Endothelial cell of umbilical vein (primary cell): ENCODE measurements at regions not wholly inside any gene's neighbourhood (a gene's known extent, or its start where the extent isn't known, plus 50 kb on each side); places are given as distances from the start of the nearest gene placed in this dataset.

ENCODE experiments used
- BruUV-seq: library from RNA; stranded (reverse); fragments of 400-500 nt; replicated peaks from 2 replicates; lab custom pipeline; 2021; lab: Mats Ljungman, UMichigan
- CTCF ChIA-PET: fragments of 300-600, 350-600 bp; sonication (Branson Sonifier 250); formaldehyde crosslinking; loops from one replicate; lab custom pipeline; 2021; ENCODE audit warnings: antibody characterized with exemption, inconsistent platforms; lab: Charles Lee
- POLR2A ChIA-PET: fragments of 300-600, 350-600 bp; sonication (Branson Sonifier 250); formaldehyde crosslinking; loops from one replicate; lab custom pipeline; 2021; ENCODE audit warnings: antibody characterized with exemption, inconsistent platforms; lab: Charles Lee
- DNase-seq: peaks from one replicate; pipeline ENCODE4 v3.0.0-alpha.2; 2011; ENCODE audit warnings: low read depth, low spot score
- FAIRE-seq: peaks from 2 replicates; lab custom pipeline; 2011; peaks lifted over from hg19 to GRCh38; lab: Jason Lieb, UNC
- H2AFZ ChIP-seq: 2 replicates; pipeline ENCODE4 v1.6.0; 2012; ENCODE audit warnings: low read depth, low read length, control low read depth, inconsistent platforms
- H3K27ac ChIP-seq: 2 replicates; pipeline ENCODE4 v1.5.1; 2011; ENCODE audit warnings: low read depth, mild to moderate bottlenecking, control low read depth, low read length, moderate library complexity; ENCODE audit not compliant: insufficient read depth
- H3K27me3 ChIP-seq, 2 experiments: 2 replicates each; pipeline versions ENCODE4 v1.6.0 to v1.6.1; 2011; ENCODE audit warnings: low read length in 2 of 2, mixed read lengths in 1 of 2; ENCODE audit not compliant: control insufficient read depth in 2 of 2, insufficient read depth in 2 of 2
- H3K36me3 ChIP-seq, 2 experiments: 2 replicates in 1 of 2; 3 replicates in 1 of 2; pipeline ENCODE4 v1.5.1; 2011; ENCODE audit warnings: low read length in 2 of 2, mild to moderate bottlenecking in 1 of 2, moderate library complexity in 1 of 2; ENCODE audit not compliant: control insufficient read depth in 2 of 2, insufficient read depth in 2 of 2; ENCODE audit errors: extremely low read depth in 1 of 2
- H3K4me1 ChIP-seq: 3 replicates; pipeline ENCODE4 v1.5.1; 2011; ENCODE audit warnings: mild to moderate bottlenecking, low read length; ENCODE audit not compliant: control insufficient read depth, insufficient read depth; ENCODE audit errors: extremely low read depth
- H3K4me2 ChIP-seq: 2 replicates; pipeline ENCODE4 v1.6.1; 2011; ENCODE audit warnings: low read length, control low read depth, mixed read lengths; ENCODE audit not compliant: insufficient read depth
- H3K4me3 ChIP-seq, 3 experiments: fragments of 200-600 bp in 1 of 3; sonication (generic), shearing (Covaris generic) in 1 of 3; replicated peaks in 1 of 3; 2 replicates each; pipeline ENCODE4 v1.5.1; 2011 to 2016; ENCODE audit warnings: control low read depth in 3 of 3, low read length in 3 of 3, mild to moderate bottlenecking in 2 of 3, inconsistent platforms in 1 of 3, low read depth in 1 of 3, moderate library complexity in 1 of 3; ENCODE audit not compliant: insufficient read depth in 1 of 3
- H3K79me2 ChIP-seq: 2 replicates; pipeline ENCODE4 v1.6.0; 2012; ENCODE audit warnings: low read length, inconsistent platforms; ENCODE audit not compliant: control insufficient read depth, insufficient read depth
- H3K9ac ChIP-seq: replicated peaks from 2 replicates; pipeline ENCODE3; 2011; ENCODE audit warnings: low read length, control low read depth; ENCODE audit not compliant: insufficient read depth; ENCODE audit errors: extremely low read depth
- H3K9me1 ChIP-seq: replicated peaks from 3 replicates; pipeline ENCODE4 v1.6.0; 2011; ENCODE audit warnings: mild to moderate bottlenecking, low read length; ENCODE audit not compliant: control insufficient read depth, insufficient read depth; ENCODE audit errors: extremely low read depth
- H3K9me3 ChIP-seq: replicated peaks from 2 replicates; pipeline ENCODE4 v1.5.1; 2012; ENCODE audit warnings: low read length, inconsistent platforms; ENCODE audit not compliant: control insufficient read depth, insufficient read depth
- H4K20me1 ChIP-seq: replicated peaks from 2 replicates; pipeline ENCODE3; 2011; ENCODE audit warnings: mild to moderate bottlenecking, low read length; ENCODE audit not compliant: control insufficient read depth, insufficient read depth; ENCODE audit errors: extremely low read depth
- CTCF ChIP-seq, 2 donors: IDR thresholded peaks; 1 replicate in 1 of 2; 2 replicates in 1 of 2; pipeline ENCODE4 v1.5.1; 2011; ENCODE audit warnings: low read length in 2 of 2, mild to moderate bottlenecking in 2 of 2, moderate library complexity in 2 of 2, control low read depth in 1 of 2, inconsistent platforms in 1 of 2, low read depth in 1 of 2; ENCODE audit not compliant: insufficient read depth in 1 of 2; ENCODE audit errors: extremely low read depth in 1 of 2
- EZH2 ChIP-seq: IDR thresholded peaks from 2 replicates; pipeline ENCODE4 v1.6.1; 2012; ENCODE audit warnings: borderline replicate concordance, low read depth, mild to moderate bottlenecking, moderate library complexity, low read length, inconsistent platforms; ENCODE audit not compliant: severe bottlenecking
- FOS ChIP-seq: IDR thresholded peaks from 2 replicates; pipeline ENCODE4 v1.6.1; 2011; ENCODE audit warnings: mild to moderate bottlenecking, low read length, moderate library complexity, borderline replicate concordance; ENCODE audit not compliant: insufficient read depth
- GATA2 ChIP-seq: IDR thresholded peaks from 2 replicates; pipeline ENCODE4 v1.7.0; 2011; ENCODE audit warnings: low read depth, mild to moderate bottlenecking, moderate library complexity, mixed read lengths, low read length; ENCODE audit not compliant: insufficient read length, insufficient read depth
- JUN ChIP-seq: IDR thresholded peaks from 2 replicates; pipeline ENCODE4 v1.6.1; 2011; ENCODE audit warnings: borderline replicate concordance, low read depth; ENCODE audit not compliant: insufficient read length, insufficient read depth
- MAX ChIP-seq: IDR thresholded peaks from 2 replicates; pipeline ENCODE4 v1.6.1; 2011; ENCODE audit not compliant: insufficient read depth, insufficient read length
- MYC ChIP-seq: IDR thresholded peaks from one replicate; pipeline ENCODE4 v1.6.1; 2011; ENCODE audit warnings: mild to moderate bottlenecking, low read depth, low read length
- POLR2A ChIP-seq: IDR thresholded peaks from 2 replicates; pipeline ENCODE4 v1.6.1; 2012; ENCODE audit warnings: low read depth, mild to moderate bottlenecking, control low read depth, low read length
- POLR2AphosphoS5 ChIP-seq: IDR thresholded peaks from 2 replicates; pipeline ENCODE4 v1.6.1; 2012; ENCODE audit warnings: low read depth, mild to moderate bottlenecking, control low read depth, low read length, moderate library complexity; ENCODE audit not compliant: insufficient read depth
- dilution Hi-C: fragments of 300-500 bp; cut with MboI; formaldehyde crosslinking; loops from one replicate; pipeline ENCODE4 v1.15.0; 2019; ENCODE audit warnings: low sequenced_read_pairs; ENCODE audit not compliant: extremely low pct_ligation_motif_present
- intact Hi-C: fragments of 100-400 bp; cut with micrococcal nuclease; formaldehyde crosslinking; loops from one replicate; pipeline ENCODE4 v1.10.0; 2022

- H3K4me2 ChIP-seq, result no peak overlapping the region
- no peak overlapping the region for H3K27ac ChIP-seq
- no peaks in the 10 kb centered on the region for H3K79me2 ChIP-seq
- no peaks in the 10 kb centered on the region for H3K9me3 ChIP-seq
- FAIRE-seq (no peak), DNase-seq (no peak)
- CTCF ChIA-PET, result interaction anchor here (1.6 kb wide), 1 partner anchor 214 kb away, joined by 3 read pairs; no protein-coding TSS in a partner anchor
- no peak overlapping the region for H3K9ac ChIP-seq
- BruUV-seq, result no TSS peak
- H4K20me1 ChIP-seq, result no peaks in the 10 kb centered on the region
- no peaks in the 10 kb centered on the region for H3K4me1 ChIP-seq
- no peak overlapping the region for H2AFZ ChIP-seq
- H3K36me3 ChIP-seq, result no peaks in the 10 kb centered on the region
- H3K27me3 ChIP-seq, result no peaks in the 10 kb centered on the region
- dilution Hi-C loops, result no loop called here
- POLR2A ChIA-PET, result no interaction called here
- no peaks in the 10 kb centered on the region for H3K9me1 ChIP-seq
- no peak for TF ChIP-seq MAX
- TF ChIP-seq MYC, result no peak
- no peak for TF ChIP-seq GATA2
- TF ChIP-seq JUN, result no peak
- no peak for TF ChIP-seq POLR2A
- no peak for TF ChIP-seq POLR2AphosphoS5
- TF ChIP-seq EZH2, result no peak
- no peak overlapping the region for H3K4me3 ChIP-seq
- intact Hi-C loops, result no loop called here
Measured at GRCh38 chrX:39476604-39477021, 621.1 kb downstream of the BCOR start.

GRCh38 chrX:39477031-39477761, 620.6 kb downstream of the BCOR start:
- no TSS peak for BruUV-seq
- intact Hi-C loops, result no loop called here
- CTCF ChIA-PET, result interaction anchor here (1.6 kb wide), 1 partner anchor 215 kb away, joined by 3 read pairs; no protein-coding TSS in a partner anchor
- no peak for FAIRE-seq
- Histone ChIP-seq H3K27me3 (no peaks in the 10 kb centered on the region), H4K20me1 (no peaks in the 10 kb centered on the region), H3K4me1 (no peaks in the 10 kb centered on the region), H3K9me3 (no peaks in the 10 kb centered on the region), H3K36me3 (no peaks in the 10 kb centered on the region), H3K9me1 (no peaks in the 10 kb centered on the region), H3K9ac (no peak overlapping the region), H2AFZ (no peak overlapping the region), H3K4me3 (no peak overlapping the region), H3K27ac (no peak overlapping the region), H3K4me2 (no peak overlapping the region), H3K79me2 (no peaks in the 10 kb centered on the region)
- dilution Hi-C loops, result no loop called here
- DNase-seq, result no peak
- TF ChIP-seq CTCF (IDR thresholded peaks at IDR 0.05; ENCODE audit: extremely low read depth in 1 of 2, insufficient read depth in 1 of 2, low read depth in 1 of 2, low read length in 2 of 2) (no peak), MYC (no peak), GATA2 (no peak), MAX (no peak), POLR2AphosphoS5 (no peak), POLR2A (no peak), EZH2 (no peak), FOS (no peak), JUN (no peak)
- POLR2A ChIA-PET, result no interaction called here
